GM23338 (cell line): ENCODE measurements at regions not wholly inside any gene's neighbourhood (a gene's known extent, or its start where the extent isn't known, plus 50 kb on each side); places are given as distances from the start of the nearest gene placed in this dataset.

Source experiments
- ATAC-seq: fragments of 200-7000 bp; cut with Tn5 transposase; 3 replicates; pipeline ENCODE4 v1.9.1; 2020
- DNase-seq: peaks from one replicate; pipeline ENCODE4 v3.0.0-alpha.2; 2015; ENCODE audit warnings: low spot score
- H2AFZ ChIP-seq: fragments of 200-600 bp; sonication (generic); 2 replicates; pipeline ENCODE4 v1.8.0; 2016; ENCODE audit warnings: antibody characterized with exemption, mild to moderate bottlenecking, moderate library complexity
- H3F3A ChIP-seq: fragments of 200-600 bp; sonication (generic); replicated peaks from 2 replicates; pipeline ENCODE4 v1.8.0; 2017; ENCODE audit warnings: antibody characterized with exemption, mixed run types, low read depth
- H3K27ac ChIP-seq: fragments of 200-600 bp; sonication (generic); 2 replicates; pipeline ENCODE4 v1.6.1; 2016; ENCODE audit warnings: low read depth
- H3K27me3 ChIP-seq: fragments of 200-600 bp; sonication (generic); 2 replicates; pipeline ENCODE4 v1.8.0; 2016; ENCODE audit warnings: mild to moderate bottlenecking, mixed run types, moderate library complexity; ENCODE audit not compliant: insufficient read depth
- H3K36me3 ChIP-seq: fragments of 200-600 bp; sonication (generic); 2 replicates; pipeline ENCODE4 v1.8.0; 2016; ENCODE audit warnings: mild to moderate bottlenecking; ENCODE audit not compliant: insufficient read depth
- H3K4me1 ChIP-seq: fragments of 200-600 bp; sonication (generic); 2 replicates; pipeline ENCODE4 v1.8.0; 2016; ENCODE audit warnings: mild to moderate bottlenecking, moderate library complexity; ENCODE audit not compliant: insufficient read depth
- H3K4me2 ChIP-seq: fragments of 200-600 bp; sonication (generic); 2 replicates; pipeline ENCODE4 v1.7.1; 2017; ENCODE audit warnings: mixed run types
- H3K4me3 ChIP-seq: fragments of 200-600 bp; sonication (generic); 2 replicates; pipeline ENCODE4 v1.6.1; 2016; ENCODE audit warnings: mixed run types
- H3K79me2 ChIP-seq: fragments of 200-600 bp; sonication (generic); replicated peaks from 2 replicates; pipeline ENCODE4 v1.8.0; 2017; ENCODE audit warnings: mild to moderate bottlenecking; ENCODE audit not compliant: insufficient read depth
- H3K9me2 ChIP-seq: fragments of 200-600 bp; sonication (generic); 2 replicates; pipeline ENCODE4 v1.8.0; 2017; ENCODE audit not compliant: insufficient read depth
- H4K20me1 ChIP-seq: fragments of 200-600 bp; sonication (generic); replicated peaks from 2 replicates; pipeline ENCODE4 v1.8.0; 2017; ENCODE audit warnings: mild to moderate bottlenecking; ENCODE audit not compliant: insufficient read depth
- H3K27ac Mint-ChIP-seq: 2 replicates; pipeline ENCODE4 v1.8.0; 2020; ENCODE audit warnings: inconsistent platforms, mild to moderate bottlenecking, moderate library complexity, mixed read lengths
- H3K27me3 Mint-ChIP-seq: 3 replicates; pipeline ENCODE4 v1.8.0; 2022; ENCODE audit warnings: low read depth, mild to moderate bottlenecking, moderate library complexity, mixed read lengths, inconsistent platforms; ENCODE audit not compliant: insufficient read depth, poor library complexity
- H3K36me3 Mint-ChIP-seq: 3 replicates; pipeline ENCODE4 v1.8.0; 2021; ENCODE audit warnings: low read depth, mild to moderate bottlenecking, inconsistent platforms, moderate library complexity, mixed read lengths
- H3K4me1 Mint-ChIP-seq: 3 replicates; pipeline ENCODE4 v1.8.0; 2020; ENCODE audit warnings: mild to moderate bottlenecking, inconsistent platforms, mixed read lengths
- H3K4me3 Mint-ChIP-seq: 3 replicates; pipeline ENCODE4 v1.8.0; 2021; ENCODE audit warnings: moderate library complexity, mild to moderate bottlenecking, inconsistent platforms, mixed read lengths
- H3K9me3 Mint-ChIP-seq: 3 replicates; pipeline ENCODE4 v1.8.0; 2020; ENCODE audit warnings: moderate library complexity, mild to moderate bottlenecking, inconsistent platforms, mixed read lengths
- CTCF ChIP-seq, 2 experiments: fragments of 200-600 bp in 1 of 2; sonication (generic) in 1 of 2; conservative IDR thresholded peaks; 2 replicates each; pipeline versions ENCODE4 v1.5.1 to v1.6.1; 2016 to 2017; ENCODE audit warnings: antibody characterized with exemption in 2 of 2, low read depth in 2 of 2, mild to moderate bottlenecking in 2 of 2, moderate library complexity in 1 of 2
- JUNB ChIP-seq: IDR thresholded peaks from one replicate; pipeline ENCODE4 v1.6.1; 2016; ENCODE audit warnings: antibody characterized with exemption; ENCODE audit not compliant: unreplicated experiment
- REST ChIP-seq: IDR thresholded peaks from one replicate; pipeline ENCODE4 v1.6.1; 2018; ENCODE audit warnings: antibody characterized with exemption; ENCODE audit not compliant: unreplicated experiment
- STAT1 ChIP-seq: IDR thresholded peaks from one replicate; pipeline ENCODE4 v1.6.1; 2016; ENCODE audit warnings: antibody characterized with exemption; ENCODE audit not compliant: unreplicated experiment
- ZNF331 ChIP-seq: fragments of 250-450 bp; sonication (Bioruptor Pico); IDR thresholded peaks from 2 replicates; pipeline ENCODE4 v1.5.0; 2020; ENCODE audit warnings: low read depth, mild to moderate bottlenecking, moderate library complexity
- TF ChIP-seq, protein P1 (sequence below): IDR thresholded peaks from 2 replicates; pipeline ENCODE4 v1.6.1; 2016; ENCODE audit warnings: antibody characterized with exemption

GRCh38 chr11:131145791-131146190 lies 224.6 kb upstream of the NTM start (continued):
- no peak for TF ChIP-seq REST
- no peak for TF ChIP-seq ZNF331 (CRISPR knock-in tag)

GRCh38 chr11:131146827-131147490 lies 223.5 kb upstream of the NTM start:
- no peak for DNase-seq
- no peaks in the 10 kb centered on the region for H3K27me3 ChIP-seq
- no peaks in the 10 kb centered on the region for H3K36me3 ChIP-seq
- H3K4me3 ChIP-seq: no peak overlapping the region
- H3K4me1 Mint-ChIP-seq: peaks cover 2% of the 10 kb centered on the region; the same call in 1 of the 3 replicates
- H3K27ac Mint-ChIP-seq: no peak overlapping the region
- no peaks in the 10 kb centered on the region for H3K79me2 ChIP-seq
- no peak overlapping the region for H3K27ac ChIP-seq
- no peak overlapping the region for H3K4me2 ChIP-seq
- no peaks in the 10 kb centered on the region for H3K27me3 Mint-ChIP-seq
- peaks cover 26% of the 10 kb centered on the region; the same call in 1 of the 2 replicates for H3K9me2 ChIP-seq
- no peaks in the 10 kb centered on the region for H3K9me3 Mint-ChIP-seq
- H4K20me1 ChIP-seq: no peaks in the 10 kb centered on the region
- peak in 1 of 2 experiments; percentile 27; a peak in 1 of 4 replicates for TF ChIP-seq CTCF (conservative IDR thresholded peaks at IDR 0.05; ENCODE audit: low read depth in 2 of 2)
- TF ChIP-seq STAT1: no peak
- H2AFZ ChIP-seq: peak overlapping the region; percentile 61; the same call in 1 of the 2 replicates
- H3K4me1 ChIP-seq: no peaks in the 10 kb centered on the region
- H3K36me3 Mint-ChIP-seq: no peaks in the 10 kb centered on the region
- no peaks in the 10 kb centered on the region for H3F3A ChIP-seq
- no peak for ATAC-seq
- no peak overlapping the region for H3K4me3 Mint-ChIP-seq

DNA sequence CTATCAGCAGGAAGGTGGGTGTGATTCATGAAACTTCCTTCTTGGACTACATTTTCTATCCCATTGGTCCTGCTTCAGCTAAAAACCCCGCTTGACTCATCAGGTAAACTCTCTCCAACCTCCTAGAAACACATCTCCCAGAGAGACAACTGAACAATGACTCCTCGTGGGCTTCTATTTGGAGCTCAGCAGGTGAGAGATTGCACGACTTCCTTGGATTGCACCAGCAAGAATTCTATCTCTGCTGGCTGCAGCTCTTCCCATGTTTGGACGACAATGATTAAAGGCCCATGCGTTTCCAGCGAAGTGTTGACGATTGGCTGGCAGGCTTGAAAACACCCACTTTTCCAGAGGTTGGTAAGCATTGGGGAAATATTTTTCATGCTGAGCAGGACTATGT lies 216.1 kb upstream of the NTM start:
- Histone ChIP-seq H3K27ac (no peak overlapping the region), H3K36me3 (no peaks in the 10 kb centered on the region), H3K4me1 (no peaks in the 10 kb centered on the region; the same call in 1 of the 2 replicates), H3K79me2 (no peaks in the 10 kb centered on the region), H3F3A (no peaks in the 10 kb centered on the region), H2AFZ (peak overlapping the region; percentile 90), H3K4me2 (no peak overlapping the region), H3K4me3 (no peak overlapping the region), H4K20me1 (no peaks in the 10 kb centered on the region), H3K27me3 (no peaks in the 10 kb centered on the region), H3K9me2 (peaks cover 8% of the 10 kb centered on the region; the same call in 1 of the 2 replicates)
- H3K27me3 Mint-ChIP-seq: peaks cover 3% of the 10 kb centered on the region
- ATAC-seq: no peak
- no peak for DNase-seq
- H3K36me3 Mint-ChIP-seq: no peaks in the 10 kb centered on the region
- H3K27ac Mint-ChIP-seq: no peak overlapping the region
- TF ChIP-seq JUNB: no peak
- TF ChIP-seq CTCF (conservative IDR thresholded peaks at IDR 0.05; ENCODE audit: low read depth in 2 of 2): no peak
- TF ChIP-seq, protein P1, sequence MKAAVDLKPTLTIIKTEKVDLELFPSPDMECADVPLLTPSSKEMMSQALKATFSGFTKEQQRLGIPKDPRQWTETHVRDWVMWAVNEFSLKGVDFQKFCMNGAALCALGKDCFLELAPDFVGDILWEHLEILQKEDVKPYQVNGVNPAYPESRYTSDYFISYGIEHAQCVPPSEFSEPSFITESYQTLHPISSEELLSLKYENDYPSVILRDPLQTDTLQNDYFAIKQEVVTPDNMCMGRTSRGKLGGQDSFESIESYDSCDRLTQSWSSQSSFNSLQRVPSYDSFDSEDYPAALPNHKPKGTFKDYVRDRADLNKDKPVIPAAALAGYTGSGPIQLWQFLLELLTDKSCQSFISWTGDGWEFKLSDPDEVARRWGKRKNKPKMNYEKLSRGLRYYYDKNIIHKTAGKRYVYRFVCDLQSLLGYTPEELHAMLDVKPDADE: no peak
- no peak for TF ChIP-seq ZNF331 (CRISPR knock-in tag)
- peaks cover 14% of the 10 kb centered on the region for H3K4me1 Mint-ChIP-seq
- H3K4me3 Mint-ChIP-seq: no peak overlapping the region
- H3K9me3 Mint-ChIP-seq: no peaks in the 10 kb centered on the region
